Activated CD4-positive, alpha-beta T cell treated with anti-CD3 and anti-CD28 coated beads for 36 hours (primary cell): ENCODE measurements at regions not wholly inside any gene's neighbourhood (a gene's known extent, or its start where the extent isn't known, plus 50 kb on each side); places are given as distances from the start of the nearest gene placed in this dataset.

Experiments
- ATAC-seq: fragments of 200-7000 bp; cut with Tn5 transposase; one replicate; pipeline ENCODE4 v1.10.0; 2021; ENCODE audit warnings: mild to moderate bottlenecking, moderate library complexity
- CTCF ChIA-PET: fragments of 350-600 bp; sonication (Branson Sonifier 250); formaldehyde crosslinking; loops from one replicate; lab custom pipeline; 2021; ENCODE audit warnings: antibody characterized with exemption; lab: Charles Lee
- POLR2A ChIA-PET: fragments of 350-600 bp; sonication (Branson Sonifier 250); formaldehyde crosslinking; loops from one replicate; lab custom pipeline; 2021; ENCODE audit warnings: antibody characterized with exemption, inconsistent platforms; lab: Charles Lee
- DNase-seq: peaks from one replicate; pipeline ENCODE4 v3.0.0-alpha.2; 2020
- H3K27ac Mint-ChIP-seq: one replicate; pipeline ENCODE4 v1.8.0; 2021; ENCODE audit warnings: mixed read lengths
- H3K27me3 Mint-ChIP-seq: one replicate; pipeline ENCODE4 v1.8.0; 2021; ENCODE audit warnings: mixed read lengths
- H3K36me3 Mint-ChIP-seq: one replicate; pipeline ENCODE4 v1.8.0; 2021; ENCODE audit warnings: low read depth, mixed read lengths
- H3K4me1 Mint-ChIP-seq: one replicate; pipeline ENCODE4 v1.8.0; 2021; ENCODE audit warnings: mixed read lengths
- H3K4me3 Mint-ChIP-seq: one replicate; pipeline ENCODE4 v1.8.0; 2021; ENCODE audit warnings: mild to moderate bottlenecking, moderate library complexity, mixed read lengths
- H3K9me3 Mint-ChIP-seq: one replicate; pipeline ENCODE4 v1.8.0; 2021; ENCODE audit warnings: low read depth, mixed read lengths
- intact Hi-C, 2 experiments: fragments of 100-400 bp; cut with DNase I in 1 of 2; cut with micrococcal nuclease in 1 of 2; formaldehyde crosslinking; loops; one replicate each; pipeline versions ENCODE4 v1.14.2 to v1.15.1; 2022 to 2024; cut with DNase I, micrococcal nuclease

- no peaks in the 10 kb centered on the region for H3K4me1 Mint-ChIP-seq
- no peak overlapping the region for H3K27ac Mint-ChIP-seq
- H3K36me3 Mint-ChIP-seq: no peaks in the 10 kb centered on the region
- H3K9me3 Mint-ChIP-seq: peaks cover 2% of the 10 kb centered on the region
- H3K27me3 Mint-ChIP-seq: no peaks in the 10 kb centered on the region
- CTCF ChIA-PET: no interaction called here
- intact Hi-C loops: no loop called here
- H3K4me3 Mint-ChIP-seq: no peak overlapping the region
- ATAC-seq (no peak), DNase-seq (no peak)
- POLR2A ChIA-PET: no interaction called here
Observed at GRCh38 chr11:81472646-81473045, 1261.0 kb downstream of the FAM181B start.

DNA sequence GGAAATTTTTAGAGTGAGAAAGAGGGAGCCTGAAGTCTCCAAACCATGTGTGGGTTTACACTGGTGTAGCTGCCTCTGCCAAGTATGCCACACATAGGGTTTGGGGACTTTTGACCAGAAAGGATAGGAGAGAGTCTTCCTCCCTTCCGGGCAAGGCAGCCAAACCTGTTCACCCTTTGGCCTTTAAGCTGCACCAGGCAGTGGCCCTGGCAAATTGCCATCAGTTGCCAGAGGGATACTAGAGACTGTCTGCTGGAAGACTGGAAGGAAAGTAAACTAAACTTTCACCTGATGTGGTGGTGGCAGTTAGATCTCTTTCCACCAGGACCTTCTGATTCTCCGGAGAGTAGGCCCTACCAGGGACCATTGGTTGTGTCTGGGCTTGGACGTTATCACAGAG lies 1263.2 kb downstream of the FAM181B start:
- ChIA-PET POLR2A (no interaction called here), CTCF (no interaction called here)
- intact Hi-C loops: no loop called here
- Mint-ChIP-seq H3K27me3 (no peaks in the 10 kb centered on the region), H3K9me3 (peaks cover 4% of the 10 kb centered on the region), H3K4me1 (no peaks in the 10 kb centered on the region), H3K27ac (no peak overlapping the region), H3K36me3 (no peaks in the 10 kb centered on the region), H3K4me3 (no peak overlapping the region)
- DNase-seq (no peak), ATAC-seq (no peak)

GRCh38 chr11:81459766-81460306 lies 1273.8 kb downstream of the FAM181B start:
- CTCF ChIA-PET: interaction anchor here (0.6 to 0.9 kb wide), 2 partner anchors 33 to 57 kb away, joined by 3 to 5 read pairs; no protein-coding TSS in a partner anchor
- no peak overlapping the region for H3K27ac Mint-ChIP-seq
- no peak for ATAC-seq
- POLR2A ChIA-PET: no interaction called here
- H3K4me1 Mint-ChIP-seq: no peaks in the 10 kb centered on the region
- H3K4me3 Mint-ChIP-seq: no peak overlapping the region
- no peaks in the 10 kb centered on the region for H3K27me3 Mint-ChIP-seq
- no peaks in the 10 kb centered on the region for H3K36me3 Mint-ChIP-seq
- intact Hi-C loops: no loop called here
- DNase-seq: no peak
- peaks cover 2% of the 10 kb centered on the region for H3K9me3 Mint-ChIP-seq

DNA sequence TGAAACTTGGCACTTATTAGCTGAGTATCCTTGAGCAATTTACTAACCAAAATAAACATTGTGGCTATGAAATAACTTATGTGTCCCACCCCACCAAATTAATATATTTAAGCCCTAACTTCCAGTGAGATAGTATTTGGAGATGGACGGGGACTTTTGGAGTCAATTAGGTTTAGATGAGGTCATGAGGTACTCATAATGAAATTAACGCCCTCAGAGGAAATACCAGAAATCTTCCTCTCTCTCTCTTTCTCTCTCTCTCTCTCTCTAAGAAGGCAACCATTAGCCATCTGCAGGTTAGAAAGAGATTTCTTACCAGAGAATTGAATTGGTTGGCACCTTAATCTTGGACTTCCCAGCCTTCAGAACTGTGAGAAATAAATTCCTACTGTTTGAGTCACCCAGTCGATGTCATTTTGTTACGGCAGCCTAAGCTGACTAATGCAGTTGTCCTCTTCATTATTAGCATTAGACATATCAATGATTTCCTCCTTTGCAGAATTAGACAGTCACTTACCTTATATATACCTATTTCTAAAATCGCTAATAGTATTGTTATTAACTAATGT lies 1284.0 kb downstream of the FAM181B start:
- H3K27ac Mint-ChIP-seq: no peak overlapping the region

DNA sequence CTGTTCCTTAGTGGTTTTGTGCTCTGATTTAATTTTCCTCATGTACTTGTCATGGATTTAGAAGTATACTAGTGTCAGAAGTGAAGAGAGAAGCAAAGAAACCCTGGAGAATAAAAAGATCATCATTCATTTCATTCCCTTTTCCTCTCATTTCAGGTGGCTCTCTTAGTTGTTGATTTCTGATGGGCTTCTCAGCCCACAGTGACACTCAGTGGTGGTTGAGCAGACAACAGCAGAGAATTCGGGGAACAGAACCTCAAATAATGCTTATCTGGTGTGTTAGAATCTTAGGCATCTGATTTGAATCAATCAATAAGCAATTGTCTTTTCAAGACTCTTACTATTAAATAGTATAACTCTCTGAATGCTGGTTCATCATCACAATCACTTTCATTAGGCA lies 1289.4 kb downstream of the FAM181B start:
- H3K4me3 Mint-ChIP-seq: no peak overlapping the region
- ATAC-seq (no peak), DNase-seq (no peak)
- H3K36me3 Mint-ChIP-seq: no peaks in the 10 kb centered on the region
- no peaks in the 10 kb centered on the region for H3K9me3 Mint-ChIP-seq
- ChIA-PET CTCF (no interaction called here), POLR2A (no interaction called here)
- intact Hi-C loops: no loop called here
- H3K27me3 Mint-ChIP-seq: no peaks in the 10 kb centered on the region
- no peak overlapping the region for H3K27ac Mint-ChIP-seq
- no peaks in the 10 kb centered on the region for H3K4me1 Mint-ChIP-seq

More for the DNA sequence above, 1284.0 kb downstream of the FAM181B start:
- intact Hi-C loops: no loop called here
- ChIA-PET CTCF (no interaction called here), POLR2A (no interaction called here)
- H3K4me3 Mint-ChIP-seq: no peak overlapping the region
- no peaks in the 10 kb centered on the region for H3K36me3 Mint-ChIP-seq
- H3K4me1 Mint-ChIP-seq: no peaks in the 10 kb centered on the region
- no peak for DNase-seq
- ATAC-seq: no peak
- H3K27me3 Mint-ChIP-seq: no peaks in the 10 kb centered on the region
- peaks cover 5% of the 10 kb centered on the region for H3K9me3 Mint-ChIP-seq

GRCh38 chr11:81432333-81432732 lies 1301.3 kb downstream of the FAM181B start:
- no peak overlapping the region for H3K4me3 Mint-ChIP-seq
- ChIA-PET CTCF (no interaction called here), POLR2A (no interaction called here)
- H3K27me3 Mint-ChIP-seq: no peaks in the 10 kb centered on the region
- ATAC-seq: no peak
- H3K4me1 Mint-ChIP-seq: no peaks in the 10 kb centered on the region
- H3K27ac Mint-ChIP-seq: no peak overlapping the region
- no peaks in the 10 kb centered on the region for H3K36me3 Mint-ChIP-seq
- no peak for DNase-seq
- H3K9me3 Mint-ChIP-seq: peaks cover 3% of the 10 kb centered on the region
- intact Hi-C loops: no loop called here

DNA sequence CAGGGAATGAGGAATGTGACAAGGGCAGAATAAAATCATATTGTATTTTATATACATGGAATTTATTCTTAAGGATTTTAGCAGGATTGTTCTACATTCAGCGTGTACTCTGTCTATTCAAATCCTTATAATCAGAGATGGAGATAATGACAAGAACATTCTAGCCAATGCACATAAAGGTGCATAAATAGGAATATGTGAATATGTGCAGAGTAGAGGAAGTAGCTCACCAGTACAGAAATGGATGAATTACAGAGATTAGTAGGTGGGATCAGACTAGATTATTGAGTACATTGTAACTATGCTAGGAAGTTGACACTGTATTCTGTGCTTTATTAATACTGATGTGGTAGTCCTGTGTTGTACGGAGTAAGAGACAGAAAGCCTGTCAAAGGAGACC lies 1308.8 kb downstream of the FAM181B start:
- no peaks in the 10 kb centered on the region for H3K4me1 Mint-ChIP-seq
- ChIA-PET CTCF (no interaction called here), POLR2A (no interaction called here)
- no peak overlapping the region for H3K4me3 Mint-ChIP-seq
- H3K27me3 Mint-ChIP-seq: no peaks in the 10 kb centered on the region
- intact Hi-C loops: no loop called here
- H3K27ac Mint-ChIP-seq: no peak overlapping the region
- H3K9me3 Mint-ChIP-seq: peaks cover 5% of the 10 kb centered on the region
- DNase-seq (no peak), ATAC-seq (no peak)
- no peaks in the 10 kb centered on the region for H3K36me3 Mint-ChIP-seq

GRCh38 chr11:81422402-81422801 lies 1311.3 kb downstream of the FAM181B start:
- ATAC-seq (no peak), DNase-seq (no peak)
- ChIA-PET POLR2A (no interaction called here), CTCF (no interaction called here)
- H3K4me1 Mint-ChIP-seq: no peaks in the 10 kb centered on the region
- peaks cover 2% of the 10 kb centered on the region for H3K9me3 Mint-ChIP-seq
- H3K36me3 Mint-ChIP-seq: no peaks in the 10 kb centered on the region
- intact Hi-C loops: no loop called here
- H3K4me3 Mint-ChIP-seq: no peak overlapping the region
- no peak overlapping the region for H3K27ac Mint-ChIP-seq
- H3K27me3 Mint-ChIP-seq: no peaks in the 10 kb centered on the region

DNA sequence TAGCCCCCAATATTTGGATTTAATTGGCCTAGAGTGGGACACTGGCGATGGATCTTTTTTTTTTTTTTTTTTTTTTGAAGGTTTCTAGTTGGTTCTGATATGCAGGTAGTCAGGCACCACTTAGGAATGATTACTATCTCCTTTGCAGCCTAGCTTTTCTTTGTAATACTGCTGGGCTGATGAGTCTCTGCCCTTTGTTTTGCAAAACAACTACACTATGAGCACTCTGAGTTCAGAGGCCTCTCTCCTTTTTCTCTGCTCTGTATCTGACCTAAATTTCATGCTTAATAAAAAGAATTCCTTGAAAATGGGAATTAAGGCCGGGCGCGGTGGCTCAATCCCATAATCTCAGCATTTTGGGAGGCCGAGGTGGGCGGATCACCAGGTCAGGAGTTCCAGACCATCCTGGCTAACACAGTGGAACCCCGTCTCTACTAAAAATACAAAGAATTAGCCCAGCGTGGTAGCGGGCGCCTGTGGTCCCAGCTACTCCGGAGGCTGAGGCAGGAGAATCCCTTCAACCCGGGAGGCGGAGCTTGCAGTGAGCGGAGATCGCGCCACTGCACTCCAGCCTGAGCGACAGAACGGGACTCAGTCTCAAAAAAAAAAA lies 1312.3 kb downstream of the FAM181B start:
- ChIA-PET POLR2A (no interaction called here), CTCF (no interaction called here)
- Mint-ChIP-seq H3K27me3 (no peaks in the 10 kb centered on the region), H3K4me3 (no peak overlapping the region), H3K27ac (no peak overlapping the region), H3K36me3 (no peaks in the 10 kb centered on the region), H3K9me3 (peaks cover 2% of the 10 kb centered on the region), H3K4me1 (no peaks in the 10 kb centered on the region)
- intact Hi-C loops: no loop called here
- ATAC-seq (no peak), DNase-seq (no peak)

DNA sequence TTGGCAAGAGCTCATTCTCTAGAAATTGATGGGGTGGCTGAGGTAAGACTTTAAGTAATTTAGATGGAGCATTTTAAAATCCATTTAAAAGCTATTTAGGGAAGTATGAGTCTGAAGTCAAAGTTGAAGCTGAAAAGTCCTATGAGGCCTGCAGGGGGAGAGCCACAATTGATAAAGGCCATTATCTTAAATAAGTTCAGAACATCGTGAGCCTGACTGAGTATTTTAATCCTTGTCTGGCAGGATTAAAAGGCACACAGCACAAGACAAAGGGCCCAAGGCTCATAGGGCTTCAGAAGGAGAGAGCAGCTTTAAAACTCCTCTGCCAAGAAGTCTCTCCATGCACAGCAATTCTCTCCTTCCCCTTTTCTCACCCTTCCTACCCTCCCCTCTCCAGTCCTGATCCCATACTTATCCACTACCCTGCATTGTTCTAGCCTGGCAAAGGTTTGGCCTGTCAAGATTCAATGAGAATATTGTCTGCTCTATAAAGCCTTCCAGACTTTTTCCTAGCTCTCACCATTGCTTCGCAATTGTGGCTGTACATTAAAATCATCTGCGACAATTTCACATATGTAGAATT lies 1312.9 kb downstream of the FAM181B start:
- Mint-ChIP-seq H3K4me1 (no peaks in the 10 kb centered on the region), H3K4me3 (no peak overlapping the region), H3K27ac (no peak overlapping the region), H3K36me3 (no peaks in the 10 kb centered on the region), H3K9me3 (peaks cover 2% of the 10 kb centered on the region), H3K27me3 (no peaks in the 10 kb centered on the region)
- ChIA-PET CTCF (interaction anchor here (1.2 kb wide), 1 partner anchor 25 kb away, joined by 3 read pairs; no protein-coding TSS in a partner anchor), POLR2A (no interaction called here)
- ATAC-seq (no peak), DNase-seq (no peak)
- intact Hi-C loops: no loop called here

DNA sequence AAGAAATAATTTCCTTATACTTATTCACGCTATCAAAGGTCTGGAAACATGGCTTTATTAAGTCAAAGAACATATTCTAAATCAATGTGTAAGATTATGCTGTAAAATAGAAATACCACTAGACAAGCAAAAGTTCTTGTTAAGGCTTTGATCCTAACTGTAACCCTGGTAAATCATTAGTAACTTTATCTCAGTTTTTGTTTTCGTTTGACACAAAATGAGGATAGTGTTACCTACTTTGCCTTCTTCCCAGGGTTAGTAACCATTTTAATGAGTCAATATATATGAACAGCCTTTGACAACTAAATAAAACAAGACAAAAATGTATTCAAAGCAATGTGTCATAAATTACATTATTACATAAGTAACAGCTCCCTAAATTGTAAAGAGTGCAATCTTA lies 1336.3 kb downstream of the FAM181B start:
- H3K9me3 Mint-ChIP-seq: peaks cover 4% of the 10 kb centered on the region
- intact Hi-C loops: no loop called here
- H3K27ac Mint-ChIP-seq: no peak overlapping the region
- CTCF ChIA-PET: interaction anchor here (1.5 kb wide), 1 partner anchor 8 kb away, joined by 5 read pairs; no protein-coding TSS in a partner anchor
- H3K36me3 Mint-ChIP-seq: no peaks in the 10 kb centered on the region
- H3K27me3 Mint-ChIP-seq: no peaks in the 10 kb centered on the region
- no peak overlapping the region for H3K4me3 Mint-ChIP-seq
- ATAC-seq: no peak
- POLR2A ChIA-PET: no interaction called here
- no peaks in the 10 kb centered on the region for H3K4me1 Mint-ChIP-seq
- no peak for DNase-seq

GRCh38 chr11:81394311-81394710 lies 1339.4 kb downstream of the FAM181B start:
- Mint-ChIP-seq H3K4me1 (no peaks in the 10 kb centered on the region), H3K27me3 (no peaks in the 10 kb centered on the region), H3K27ac (no peak overlapping the region), H3K4me3 (no peak overlapping the region), H3K36me3 (no peaks in the 10 kb centered on the region), H3K9me3 (peaks cover 4% of the 10 kb centered on the region)
- no peak for DNase-seq
- intact Hi-C loops: no loop called here
- ChIA-PET POLR2A (no interaction called here), CTCF (no interaction called here)
- ATAC-seq: no peak
